CD4-positive, alpha-beta T cell (primary cell): ENCODE measurements at regions not wholly inside any gene's neighbourhood (a gene's known extent, or its start where the extent isn't known, plus 50 kb on each side); places are given as distances from the start of the nearest gene placed in this dataset.

Experiments
- ATAC-seq: fragments of 200-7000 bp; cut with Tn5 transposase; one replicate; pipeline ENCODE4 v1.10.0; 2022; ENCODE audit warnings: mild to moderate bottlenecking; ENCODE audit not compliant: poor library complexity
- CTCF ChIA-PET: fragments of 350-600 bp; sonication (Branson Sonifier 250); formaldehyde crosslinking; loops from one replicate; lab custom pipeline; 2021; ENCODE audit warnings: antibody characterized with exemption, inconsistent platforms; lab: Charles Lee
- POLR2A ChIA-PET: fragments of 350-600 bp; sonication (Branson Sonifier 250); formaldehyde crosslinking; loops from one replicate; lab custom pipeline; 2021; ENCODE audit warnings: antibody characterized with exemption, inconsistent platforms; lab: Charles Lee
- DNase-seq, 14 experiments: peaks; one replicate each; pipeline ENCODE4 v3.0.0-alpha.2; 2013 to 2020; ENCODE audit warnings: mixed read lengths in 2 of 14
- H3K27ac ChIP-seq, 2 donors: one replicate each; pipeline versions ENCODE4 v1.5.1 to v1.7.0; 2013; ENCODE audit warnings: low read length in 2 of 2, low read depth in 1 of 2, mild to moderate bottlenecking in 1 of 2
- H3K27me3 ChIP-seq, 2 experiments: 1 replicate in 1 of 2; 2 replicates in 1 of 2; pipeline versions ENCODE4 v1.6.1 to v1.7.0; 2013; ENCODE audit warnings: low read length in 2 of 2, control low read depth in 1 of 2, mild to moderate bottlenecking in 1 of 2, moderate library complexity in 1 of 2; ENCODE audit not compliant: insufficient read depth in 2 of 2, control insufficient read depth in 1 of 2
- H3K36me3 ChIP-seq: one replicate; pipeline ENCODE4 v1.6.1; 2013; ENCODE audit warnings: low read length, control low read depth; ENCODE audit not compliant: insufficient read depth
- H3K4me1 ChIP-seq: one replicate; pipeline ENCODE4 v1.6.1; 2013; ENCODE audit warnings: low read length, control low read depth; ENCODE audit not compliant: insufficient read depth
- H3K4me3 ChIP-seq: one replicate; pipeline ENCODE4 v1.5.1; 2013; ENCODE audit warnings: mild to moderate bottlenecking, low read length, moderate library complexity
- H3K9me3 ChIP-seq, 2 experiments: 1 replicate in 1 of 2; 2 replicates in 1 of 2; pipeline versions ENCODE4 v1.6.1 to v1.7.0; 2013; ENCODE audit warnings: low read length in 2 of 2, mild to moderate bottlenecking in 2 of 2, control low read depth in 1 of 2, moderate library complexity in 1 of 2; ENCODE audit not compliant: control insufficient read depth in 1 of 2, insufficient read depth in 1 of 2
- H3K27ac Mint-ChIP-seq: one replicate; pipeline ENCODE4 v1.8.0; 2020; ENCODE audit warnings: mixed read lengths
- H3K27me3 Mint-ChIP-seq: one replicate; pipeline ENCODE4 v1.8.0; 2021; ENCODE audit warnings: mixed read lengths
- H3K36me3 Mint-ChIP-seq: one replicate; pipeline ENCODE4 v1.8.0; 2021; ENCODE audit warnings: low read depth, mixed read lengths
- H3K4me1 Mint-ChIP-seq: one replicate; pipeline ENCODE4 v1.8.0; 2021; ENCODE audit warnings: low read depth, mixed read lengths
- H3K4me3 Mint-ChIP-seq: one replicate; pipeline ENCODE4 v1.8.0; 2020; ENCODE audit warnings: mild to moderate bottlenecking, mixed read lengths
- H3K9me3 Mint-ChIP-seq: one replicate; pipeline ENCODE4 v1.8.0; 2020; ENCODE audit warnings: mixed read lengths
- CTCF ChIP-seq: fragments of 200-600 bp; IDR thresholded peaks from one replicate; pipeline ENCODE4 v1.8.0; 2022; ENCODE audit warnings: antibody characterized with exemption, mild to moderate bottlenecking
- intact Hi-C, 2 experiments: fragments of 100-400 bp; cut with DNase I in 1 of 2; cut with micrococcal nuclease in 1 of 2; formaldehyde crosslinking; loops; one replicate each; pipeline versions ENCODE4 v1.15.1 to v1.9.0; 2023 to 2025; cut with DNase I, micrococcal nuclease

GRCh38 chr15:92272106-92272505 is 121.6 kb upstream of the ST8SIA2 start:
- Mint-ChIP-seq H3K4me1 (no peaks in the 10 kb centered on the region), H3K9me3 (no peaks in the 10 kb centered on the region), H3K4me3 (no peak overlapping the region), H3K36me3 (no peaks in the 10 kb centered on the region), H3K27me3 (peaks cover 30% of the 10 kb centered on the region), H3K27ac (no peak overlapping the region)
- no peak for ATAC-seq
- ChIA-PET POLR2A (no interaction called here), CTCF (no interaction called here)
- Histone ChIP-seq H3K36me3 (no peaks in the 10 kb centered on the region), H3K9me3 (no peaks in the 10 kb centered on the region), H3K27ac (no peak overlapping the region), H3K27me3 (peaks cover 3 to 7% of the 10 kb centered on the region in 2 experiments), H3K4me1 (no peaks in the 10 kb centered on the region), H3K4me3 (no peak overlapping the region)
- TF ChIP-seq CTCF: no peak
- no peak for DNase-seq
- intact Hi-C loops: loop anchor here in 1 of 2 experiments (10.0 kb wide), 1 partner anchor 443 kb away; no protein-coding TSS in a partner anchor

GRCh38 chr15:92273286-92273685 is 120.4 kb upstream of the ST8SIA2 start:
- no peak for DNase-seq
- Mint-ChIP-seq H3K36me3 (no peaks in the 10 kb centered on the region), H3K9me3 (no peaks in the 10 kb centered on the region), H3K4me1 (no peaks in the 10 kb centered on the region), H3K27me3 (peaks cover 31% of the 10 kb centered on the region), H3K4me3 (no peak overlapping the region), H3K27ac (no peak overlapping the region)
- H3K27ac ChIP-seq: no peak overlapping the region
- intact Hi-C loops: loop anchor here in 1 of 2 experiments (10.0 kb wide), 1 partner anchor 442 kb away; no protein-coding TSS in a partner anchor
- ChIA-PET POLR2A (no interaction called here), CTCF (no interaction called here)
- H3K27me3 ChIP-seq: peaks cover 3 to 7% of the 10 kb centered on the region in 2 experiments
- H3K4me1 ChIP-seq: no peaks in the 10 kb centered on the region
- TF ChIP-seq CTCF: no peak
- H3K4me3 ChIP-seq: no peak overlapping the region
- H3K9me3 ChIP-seq: no peaks in the 10 kb centered on the region
- no peak for ATAC-seq
- no peaks in the 10 kb centered on the region for H3K36me3 ChIP-seq

- Mint-ChIP-seq H3K4me1 (no peaks in the 10 kb centered on the region), H3K9me3 (no peaks in the 10 kb centered on the region), H3K27me3 (peaks cover 31% of the 10 kb centered on the region), H3K36me3 (no peaks in the 10 kb centered on the region), H3K4me3 (no peak overlapping the region), H3K27ac (no peak overlapping the region)
- no peak for DNase-seq
- intact Hi-C loops: loop anchor here in 1 of 2 experiments (10.0 kb wide), 1 partner anchor 441 kb away; no protein-coding TSS in a partner anchor
- ATAC-seq: no peak
- H3K9me3 ChIP-seq: no peaks in the 10 kb centered on the region
- no peak overlapping the region for H3K27ac ChIP-seq
- H3K36me3 ChIP-seq: no peaks in the 10 kb centered on the region
- peaks cover 3 to 7% of the 10 kb centered on the region in 2 experiments for H3K27me3 ChIP-seq
- CTCF ChIA-PET: no interaction called here
- H3K4me1 ChIP-seq: no peaks in the 10 kb centered on the region
- TF ChIP-seq CTCF: no peak
- H3K4me3 ChIP-seq: no peak overlapping the region
- POLR2A ChIA-PET: no interaction called here
Observed at GRCh38 chr15:92273723-92274122, 120.0 kb upstream of the ST8SIA2 start.
